Neural progenitor cell (in vitro differentiated cells): ENCODE measurements at regions not wholly inside any gene's neighbourhood (a gene's known extent, or its start where the extent isn't known, plus 50 kb on each side); places are given as distances from the start of the nearest gene placed in this dataset.

Experiments
- EZH2 ChIP-seq: fragments of 200-600 bp; sonication (generic); IDR thresholded peaks from 2 replicates; pipeline ENCODE4 v1.6.1; 2017; ENCODE audit warnings: antibody characterized with exemption, mild to moderate bottlenecking, moderate library complexity
- EZH2phosphoT487 ChIP-seq: fragments of 200-600 bp; sonication (generic); IDR thresholded peaks from 2 replicates; pipeline ENCODE4 v1.6.1; 2017; ENCODE audit warnings: antibody characterized with exemption
- TF ChIP-seq, protein P1 (sequence below): fragments of 200-600 bp; sonication (generic); IDR thresholded peaks from 2 replicates; pipeline ENCODE4 v1.5.1; 2017; ENCODE audit warnings: antibody characterized with exemption, mild to moderate bottlenecking

DNA sequence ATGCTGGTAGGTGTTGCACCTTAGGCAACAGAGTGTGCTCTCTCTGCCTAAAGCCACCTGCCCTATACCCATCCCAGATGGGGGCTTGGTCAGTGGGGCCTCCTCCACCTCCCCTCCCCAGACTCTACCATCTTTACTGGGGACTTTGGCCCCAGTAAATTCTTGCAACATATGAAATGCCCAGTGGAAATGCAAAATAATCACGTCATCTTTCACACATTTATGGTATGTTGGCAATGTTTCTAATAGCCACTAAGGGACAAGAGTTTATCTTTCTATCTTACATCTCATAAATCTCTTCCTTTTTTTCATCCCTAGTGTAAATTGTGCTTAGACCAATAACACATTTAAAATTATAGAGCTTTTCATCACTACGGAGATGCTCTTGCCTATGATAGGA is 103.0 kb upstream of the MAML3 start:
- TF ChIP-seq, protein P1, sequence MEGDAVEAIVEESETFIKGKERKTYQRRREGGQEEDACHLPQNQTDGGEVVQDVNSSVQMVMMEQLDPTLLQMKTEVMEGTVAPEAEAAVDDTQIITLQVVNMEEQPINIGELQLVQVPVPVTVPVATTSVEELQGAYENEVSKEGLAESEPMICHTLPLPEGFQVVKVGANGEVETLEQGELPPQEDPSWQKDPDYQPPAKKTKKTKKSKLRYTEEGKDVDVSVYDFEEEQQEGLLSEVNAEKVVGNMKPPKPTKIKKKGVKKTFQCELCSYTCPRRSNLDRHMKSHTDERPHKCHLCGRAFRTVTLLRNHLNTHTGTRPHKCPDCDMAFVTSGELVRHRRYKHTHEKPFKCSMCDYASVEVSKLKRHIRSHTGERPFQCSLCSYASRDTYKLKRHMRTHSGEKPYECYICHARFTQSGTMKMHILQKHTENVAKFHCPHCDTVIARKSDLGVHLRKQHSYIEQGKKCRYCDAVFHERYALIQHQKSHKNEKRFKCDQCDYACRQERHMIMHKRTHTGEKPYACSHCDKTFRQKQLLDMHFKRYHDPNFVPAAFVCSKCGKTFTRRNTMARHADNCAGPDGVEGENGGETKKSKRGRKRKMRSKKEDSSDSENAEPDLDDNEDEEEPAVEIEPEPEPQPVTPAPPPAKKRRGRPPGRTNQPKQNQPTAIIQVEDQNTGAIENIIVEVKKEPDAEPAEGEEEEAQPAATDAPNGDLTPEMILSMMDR: no peak
- TF ChIP-seq EZH2: no peak
- TF ChIP-seq EZH2phosphoT487: no peak
